Keratinocyte (primary cell): ENCODE measurements at regions not wholly inside any gene's neighbourhood (a gene's known extent, or its start where the extent isn't known, plus 50 kb on each side); places are given as distances from the start of the nearest gene placed in this dataset.

Source experiments
- DNase-seq: peaks from one replicate; pipeline ENCODE4 v3.0.0-alpha.2; 2011; ENCODE audit warnings: low read depth, missing footprints, low spot score
- FAIRE-seq: peaks from 2 replicates; lab custom pipeline; 2011; peaks lifted over from hg19 to GRCh38; lab: Jason Lieb, UNC
- H2AFZ ChIP-seq: 2 replicates; pipeline ENCODE4 v1.6.0; 2012; ENCODE audit warnings: low read length, control low read depth, inconsistent platforms; ENCODE audit not compliant: control insufficient read depth
- H3K27ac ChIP-seq: 2 replicates; pipeline ENCODE4 v1.5.1; 2011; ENCODE audit warnings: low read length; ENCODE audit not compliant: control insufficient read depth, insufficient read depth
- H3K27me3 ChIP-seq: 3 replicates; pipeline ENCODE4 v1.6.0; 2011; ENCODE audit warnings: low read length; ENCODE audit not compliant: control insufficient read depth, insufficient read depth; ENCODE audit errors: extremely low read depth
- H3K36me3 ChIP-seq, 2 experiments: 2 replicates in 1 of 2; 3 replicates in 1 of 2; pipeline ENCODE4 v1.5.1; 2011; ENCODE audit warnings: low read length in 2 of 2, mild to moderate bottlenecking in 1 of 2; ENCODE audit not compliant: control insufficient read depth in 2 of 2, insufficient read depth in 2 of 2; ENCODE audit errors: extremely low read depth in 1 of 2
- H3K4me1 ChIP-seq: 3 replicates; pipeline ENCODE4 v1.5.1; 2011; ENCODE audit warnings: low read length; ENCODE audit not compliant: control insufficient read depth, insufficient read depth; ENCODE audit errors: extremely low read depth
- H3K4me2 ChIP-seq: 3 replicates; pipeline ENCODE4 v1.6.0; 2011; ENCODE audit warnings: low read depth, low read length; ENCODE audit not compliant: control insufficient read depth, insufficient read depth; ENCODE audit errors: extremely low read depth
- H3K4me3 ChIP-seq, 3 experiments: fragments of 200-600 bp in 1 of 3; sonication (generic) in 1 of 3; 2 replicates in 2 of 3; 3 replicates in 1 of 3; pipeline ENCODE4 v1.5.1; 2011 to 2016; ENCODE audit warnings: low read length in 3 of 3, mild to moderate bottlenecking in 3 of 3, control low read depth in 2 of 3, inconsistent platforms in 1 of 3, low read depth in 1 of 3, mixed read lengths in 1 of 3, mixed run types in 1 of 3, moderate library complexity in 1 of 3; ENCODE audit not compliant: control insufficient read depth in 2 of 3, insufficient read depth in 2 of 3; ENCODE audit errors: extremely low read depth in 1 of 3
- H3K79me2 ChIP-seq: 2 replicates; pipeline ENCODE4 v1.6.0; 2012; ENCODE audit warnings: low read length; ENCODE audit not compliant: control insufficient read depth, insufficient read depth
- H3K9ac ChIP-seq: 3 replicates; pipeline ENCODE4 v1.6.0; 2011; ENCODE audit warnings: low read length; ENCODE audit not compliant: control insufficient read depth, insufficient read depth; ENCODE audit errors: extremely low read depth
- H3K9me1 ChIP-seq: 3 replicates; pipeline ENCODE4 v1.6.0; 2011; ENCODE audit warnings: low read length; ENCODE audit not compliant: control insufficient read depth, insufficient read depth; ENCODE audit errors: extremely low read depth
- H3K9me3 ChIP-seq: 2 replicates; pipeline ENCODE4 v1.5.1; 2012; ENCODE audit warnings: low read depth, low read length; ENCODE audit not compliant: control insufficient read depth
- H4K20me1 ChIP-seq: 3 replicates; pipeline ENCODE4 v1.6.0; 2011; ENCODE audit warnings: low read length; ENCODE audit not compliant: control insufficient read depth, insufficient read depth; ENCODE audit errors: extremely low read depth
- EZH2 ChIP-seq: IDR thresholded peaks from one replicate; pipeline ENCODE4 v1.6.1; 2012; ENCODE audit warnings: inconsistent platforms, mild to moderate bottlenecking, low read length, moderate library complexity
- dilution Hi-C: fragments of 300-500 bp; cut with MboI; formaldehyde crosslinking; loops from one replicate; pipeline ENCODE4 v1.7.0; 2020; ENCODE audit warnings: low sequenced_read_pairs; ENCODE audit not compliant: extremely low pct_ligation_motif_present
- TF ChIP-seq, protein P1 (sequence below), 3 experiments: IDR thresholded peaks in 1 of 3; conservative IDR thresholded peaks in 1 of 3; optimal IDR thresholded peaks in 1 of 3; 2 replicates in 2 of 3; 3 replicates in 1 of 3; pipeline versions ENCODE3 to v1.5.1; 2011; ENCODE audit warnings: low read length in 3 of 3, mild to moderate bottlenecking in 3 of 3, moderate library complexity in 2 of 3, control low read depth in 1 of 3, inconsistent platforms in 1 of 3; ENCODE audit not compliant: insufficient read depth in 2 of 3; ENCODE audit errors: extremely low read depth in 1 of 3

DNA sequence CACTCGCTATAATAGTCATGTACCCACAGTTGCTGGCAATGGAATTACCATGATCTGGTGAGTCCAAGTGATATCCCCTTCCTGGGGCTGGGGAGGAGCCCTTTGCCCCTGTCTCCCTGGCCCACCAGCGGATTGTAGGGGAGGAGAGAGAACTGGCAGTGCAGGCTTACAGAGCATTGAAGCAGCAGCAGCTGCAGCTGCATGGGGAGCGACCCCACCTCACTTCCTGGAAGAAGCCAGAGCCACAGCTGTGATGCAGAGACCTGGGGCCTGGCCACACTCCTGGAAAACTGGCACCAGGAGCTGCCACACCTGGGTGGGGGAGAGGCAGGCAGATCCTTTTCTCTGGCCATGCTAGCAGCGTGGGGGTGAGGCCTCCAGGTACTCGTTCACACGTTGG, 300.1 kb upstream of the PROK2 start:
- Histone ChIP-seq H2AFZ (no peak overlapping the region), H3K79me2 (no peaks in the 10 kb centered on the region), H3K4me3 (no peak overlapping the region), H3K9me1 (no peaks in the 10 kb centered on the region), H3K9me3 (no peaks in the 10 kb centered on the region), H3K27ac (no peak overlapping the region), H4K20me1 (no peaks in the 10 kb centered on the region), H3K27me3 (peaks cover 8% of the 10 kb centered on the region), H3K4me2 (no peak overlapping the region), H3K9ac (no peak overlapping the region), H3K4me1 (no peaks in the 10 kb centered on the region), H3K36me3 (no peaks in the 10 kb centered on the region)
- DNase-seq (no peak), FAIRE-seq (no peak)
- dilution Hi-C loops: no loop called here
- TF ChIP-seq, protein P1, sequence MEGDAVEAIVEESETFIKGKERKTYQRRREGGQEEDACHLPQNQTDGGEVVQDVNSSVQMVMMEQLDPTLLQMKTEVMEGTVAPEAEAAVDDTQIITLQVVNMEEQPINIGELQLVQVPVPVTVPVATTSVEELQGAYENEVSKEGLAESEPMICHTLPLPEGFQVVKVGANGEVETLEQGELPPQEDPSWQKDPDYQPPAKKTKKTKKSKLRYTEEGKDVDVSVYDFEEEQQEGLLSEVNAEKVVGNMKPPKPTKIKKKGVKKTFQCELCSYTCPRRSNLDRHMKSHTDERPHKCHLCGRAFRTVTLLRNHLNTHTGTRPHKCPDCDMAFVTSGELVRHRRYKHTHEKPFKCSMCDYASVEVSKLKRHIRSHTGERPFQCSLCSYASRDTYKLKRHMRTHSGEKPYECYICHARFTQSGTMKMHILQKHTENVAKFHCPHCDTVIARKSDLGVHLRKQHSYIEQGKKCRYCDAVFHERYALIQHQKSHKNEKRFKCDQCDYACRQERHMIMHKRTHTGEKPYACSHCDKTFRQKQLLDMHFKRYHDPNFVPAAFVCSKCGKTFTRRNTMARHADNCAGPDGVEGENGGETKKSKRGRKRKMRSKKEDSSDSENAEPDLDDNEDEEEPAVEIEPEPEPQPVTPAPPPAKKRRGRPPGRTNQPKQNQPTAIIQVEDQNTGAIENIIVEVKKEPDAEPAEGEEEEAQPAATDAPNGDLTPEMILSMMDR (optimal IDR thresholded peaks at IDR 0.05 in 1 of 3, IDR thresholded peaks at IDR 0.05 in 1 of 3, conservative IDR thresholded peaks at IDR 0.05 in 1 of 3; ENCODE audit: extremely low read depth in 1 of 3, insufficient read depth in 2 of 3, low read length in 3 of 3): no peak
- no peak for TF ChIP-seq EZH2

GRCh38 chr3:72082776-72083462, 298.0 kb upstream of the PROK2 start:
- FAIRE-seq (no peak), DNase-seq (no peak)
- TF ChIP-seq, protein P1 (optimal IDR thresholded peaks at IDR 0.05 in 1 of 3, IDR thresholded peaks at IDR 0.05 in 1 of 3, conservative IDR thresholded peaks at IDR 0.05 in 1 of 3; ENCODE audit: extremely low read depth in 1 of 3, insufficient read depth in 2 of 3, low read length in 3 of 3): no peak
- no peak for TF ChIP-seq EZH2
- dilution Hi-C loops: no loop called here
- no peak overlapping the region for H2AFZ ChIP-seq
- no peaks in the 10 kb centered on the region for H3K4me1 ChIP-seq
- H3K9me3 ChIP-seq: no peaks in the 10 kb centered on the region
- H3K36me3 ChIP-seq: no peaks in the 10 kb centered on the region
- H4K20me1 ChIP-seq: no peaks in the 10 kb centered on the region
- no peak overlapping the region for H3K9ac ChIP-seq
- no peaks in the 10 kb centered on the region for H3K79me2 ChIP-seq
- no peak overlapping the region for H3K4me3 ChIP-seq
- H3K4me2 ChIP-seq: no peak overlapping the region
- no peaks in the 10 kb centered on the region for H3K9me1 ChIP-seq
- H3K27ac ChIP-seq: no peak overlapping the region
- peaks cover 6% of the 10 kb centered on the region for H3K27me3 ChIP-seq
